HUES6 (cell line): ENCODE measurements at regions not wholly inside any gene's neighbourhood (a gene's known extent, or its start where the extent isn't known, plus 50 kb on each side); places are given as distances from the start of the nearest gene placed in this dataset.

Experiments
- H3K27ac ChIP-seq: 2 replicates; pipeline ENCODE4 v1.7.0; 2013; ENCODE audit warnings: low read depth, mild to moderate bottlenecking, low read length, inconsistent platforms
- H3K27me3 ChIP-seq: 2 replicates; pipeline ENCODE4 v1.6.1; 2013; ENCODE audit warnings: low read length; ENCODE audit not compliant: control insufficient read depth, insufficient read depth
- H3K36me3 ChIP-seq: 2 replicates; pipeline ENCODE4 v1.6.1; 2013; ENCODE audit warnings: low read length; ENCODE audit not compliant: control insufficient read depth, insufficient read depth
- H3K4me1 ChIP-seq: 2 replicates; pipeline ENCODE4 v1.6.1; 2013; ENCODE audit warnings: low read length; ENCODE audit not compliant: control insufficient read depth, insufficient read depth
- H3K4me3 ChIP-seq: 2 replicates; pipeline ENCODE4 v1.5.1; 2013; ENCODE audit warnings: low read depth, low read length
- H3K9ac ChIP-seq: one replicate; pipeline ENCODE4 v1.6.1; 2013; ENCODE audit warnings: mild to moderate bottlenecking, low read length
- H3K9me3 ChIP-seq: 2 replicates; pipeline ENCODE4 v1.6.1; 2013; ENCODE audit warnings: low read depth, low read length; ENCODE audit not compliant: control insufficient read depth, insufficient read depth

DNA sequence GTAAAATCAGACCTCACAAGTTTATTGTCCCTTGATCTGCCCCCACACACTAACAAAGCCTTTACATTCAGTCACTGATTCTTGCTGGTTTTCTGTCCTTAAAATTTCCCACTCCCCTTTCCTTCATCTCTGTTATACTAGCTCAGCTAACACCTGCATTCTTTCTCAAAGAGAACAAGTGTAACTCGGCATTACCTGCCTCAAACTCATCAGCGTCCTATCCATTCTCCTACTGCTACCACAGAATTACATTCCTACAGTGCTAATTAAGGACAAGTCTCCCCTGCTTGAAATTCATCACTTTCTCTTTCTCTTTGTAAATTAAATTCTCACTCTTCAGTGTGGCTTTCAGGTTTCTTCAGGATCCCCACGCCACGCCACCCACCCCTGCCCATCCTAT lies 773.2 kb downstream of the FRK start:
- Histone ChIP-seq H3K9ac (no peak overlapping the region), H3K4me1 (peaks cover 4% of the 10 kb centered on the region; the same call in 1 of the 2 replicates), H3K36me3 (no peaks in the 10 kb centered on the region), H3K27ac (no peak overlapping the region), H3K27me3 (no peaks in the 10 kb centered on the region), H3K9me3 (no peaks in the 10 kb centered on the region), H3K4me3 (no peak overlapping the region)

DNA sequence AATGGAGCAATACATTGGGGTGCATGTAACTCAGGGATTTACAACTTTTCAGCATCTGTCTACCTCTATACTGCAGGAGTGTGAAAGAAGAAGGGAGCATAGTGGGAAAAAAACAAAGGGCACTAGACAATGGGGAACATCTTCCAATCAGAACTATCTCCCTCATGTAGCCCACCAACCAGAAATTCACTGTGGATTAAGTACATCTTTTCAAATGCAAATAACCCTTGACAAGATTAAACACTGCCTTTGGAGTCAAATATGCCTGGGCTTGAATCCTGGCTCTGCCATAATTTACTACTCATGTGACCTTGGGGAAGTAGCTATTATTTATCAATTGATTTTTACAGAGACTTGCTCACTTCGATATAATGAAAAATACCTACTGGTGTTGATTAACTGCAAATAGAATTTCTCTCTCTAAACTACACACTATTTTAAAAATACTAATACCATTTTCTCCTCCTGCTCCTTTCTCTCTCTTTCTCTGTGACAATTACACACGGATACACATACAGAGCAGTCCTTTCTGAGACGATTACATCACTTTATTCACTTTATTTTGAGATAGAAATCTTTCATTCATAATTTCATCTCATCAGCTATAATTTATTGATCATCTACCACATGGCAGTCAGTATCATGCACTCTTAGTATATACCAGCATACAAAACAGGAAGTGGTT lies 783.7 kb downstream of the FRK start:
- no peaks in the 10 kb centered on the region for H3K36me3 ChIP-seq
- peaks cover 9% of the 10 kb centered on the region for H3K9me3 ChIP-seq
- no peaks in the 10 kb centered on the region; the same call in 1 of the 2 replicates for H3K4me1 ChIP-seq
- no peak overlapping the region for H3K4me3 ChIP-seq
- no peaks in the 10 kb centered on the region for H3K27me3 ChIP-seq
- H3K27ac ChIP-seq = no peak overlapping the region
- no peak overlapping the region for H3K9ac ChIP-seq

DNA sequence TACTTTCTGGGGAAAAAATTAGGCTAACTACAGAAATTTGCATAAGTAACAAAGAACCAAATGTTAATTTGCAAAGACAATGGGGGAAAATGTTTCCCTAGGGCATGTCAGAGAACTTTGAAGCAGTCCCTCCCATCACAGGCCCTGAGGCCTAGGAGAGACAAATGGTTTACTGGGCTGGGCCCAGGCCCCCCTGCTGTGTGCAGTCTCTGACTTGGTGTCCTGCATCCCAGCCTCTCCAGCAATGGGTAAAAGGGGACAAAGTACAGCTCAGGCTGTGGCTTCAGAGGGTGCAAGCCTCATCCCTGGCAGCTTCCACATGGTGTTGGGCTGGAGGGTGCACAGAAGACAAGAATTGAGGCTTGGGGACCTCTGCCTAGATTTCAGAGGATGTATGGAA lies 788.4 kb downstream of the FRK start:
- no peak overlapping the region for H3K9ac ChIP-seq
- H3K27me3 ChIP-seq = no peaks in the 10 kb centered on the region
- H3K27ac ChIP-seq = no peak overlapping the region
- H3K4me1 ChIP-seq = peaks cover 3% of the 10 kb centered on the region; the same call in 1 of the 2 replicates
- no peaks in the 10 kb centered on the region for H3K36me3 ChIP-seq
- peaks cover 9% of the 10 kb centered on the region for H3K9me3 ChIP-seq
- no peak overlapping the region for H3K4me3 ChIP-seq

GRCh38 chr6:115271434-115271833 lies 789.3 kb downstream of the FRK start:
- Histone ChIP-seq H3K4me1 (peaks cover 6% of the 10 kb centered on the region; the same call in 1 of the 2 replicates), H3K9me3 (peaks cover 9% of the 10 kb centered on the region), H3K27me3 (no peaks in the 10 kb centered on the region), H3K4me3 (no peak overlapping the region), H3K36me3 (no peaks in the 10 kb centered on the region), H3K9ac (no peak overlapping the region), H3K27ac (no peak overlapping the region)

- H3K4me3 ChIP-seq = no peak overlapping the region
- no peaks in the 10 kb centered on the region for H3K36me3 ChIP-seq
- H3K27ac ChIP-seq = no peak overlapping the region
- H3K4me1 ChIP-seq = peaks cover 9% of the 10 kb centered on the region; the same call in 1 of the 2 replicates
- peaks cover 9% of the 10 kb centered on the region for H3K9me3 ChIP-seq
- no peaks in the 10 kb centered on the region for H3K27me3 ChIP-seq
- H3K9ac ChIP-seq = no peak overlapping the region
Observed at GRCh38 chr6:115270953-115271352, 789.7 kb downstream of the FRK start.

GRCh38 chr6:115241373-115241772 lies 819.3 kb downstream of the FRK start:
- no peak overlapping the region for H3K4me3 ChIP-seq
- H3K27me3 ChIP-seq = no peaks in the 10 kb centered on the region
- H3K36me3 ChIP-seq = no peaks in the 10 kb centered on the region
- no peak overlapping the region for H3K27ac ChIP-seq
- H3K9me3 ChIP-seq = peaks cover 2% of the 10 kb centered on the region; the same call in 1 of the 2 replicates
- no peaks in the 10 kb centered on the region for H3K4me1 ChIP-seq
- H3K9ac ChIP-seq = no peak overlapping the region

DNA sequence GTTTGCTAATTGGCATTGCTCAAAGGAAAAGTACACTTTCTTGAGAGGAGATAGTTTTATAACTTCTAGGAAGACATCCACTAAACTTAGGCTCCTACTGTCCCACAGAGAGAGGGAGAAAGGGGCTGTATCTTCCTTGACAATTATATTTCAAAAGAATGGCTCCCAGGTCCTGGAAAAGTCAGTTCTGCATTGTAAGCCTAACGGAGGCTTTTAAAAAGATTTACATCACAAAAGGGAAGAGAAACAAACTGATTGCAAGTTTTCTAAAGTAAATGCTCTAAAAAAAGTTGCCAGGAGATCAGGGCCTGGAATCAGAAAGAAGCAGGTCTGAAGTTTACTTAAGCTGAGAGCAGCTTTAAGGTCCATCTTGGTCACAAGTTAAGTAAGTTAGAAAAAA lies 839.5 kb downstream of the FRK start:
- Histone ChIP-seq H3K4me1 (0 out of 2 replicates have a peak, but pooled peaks cover 3% of the 10 kb centered on the region), H3K27ac (no peak overlapping the region), H3K4me3 (no peak overlapping the region), H3K36me3 (no peaks in the 10 kb centered on the region), H3K9me3 (peaks cover 10% of the 10 kb centered on the region), H3K27me3 (peaks cover 74% of the 10 kb centered on the region), H3K9ac (no peak overlapping the region)

GRCh38 chr6:115220551-115221159 lies 840.0 kb downstream of the FRK start:
- Histone ChIP-seq H3K9me3 (peaks cover 10% of the 10 kb centered on the region), H3K27me3 (peaks cover 75% of the 10 kb centered on the region), H3K9ac (no peak overlapping the region), H3K4me1 (0 out of 2 replicates have a peak, but pooled peaks cover 3% of the 10 kb centered on the region), H3K4me3 (no peak overlapping the region), H3K27ac (no peak overlapping the region), H3K36me3 (no peaks in the 10 kb centered on the region)

- Histone ChIP-seq H3K36me3 (no peaks in the 10 kb centered on the region), H3K4me1 (0 out of 2 replicates have a peak, but pooled peaks cover 3% of the 10 kb centered on the region), H3K9me3 (peaks cover 10% of the 10 kb centered on the region), H3K4me3 (no peak overlapping the region), H3K27me3 (peaks cover 75% of the 10 kb centered on the region), H3K9ac (no peak overlapping the region), H3K27ac (no peak overlapping the region)
Observed at GRCh38 chr6:115219645-115220044, 841.0 kb downstream of the FRK start.

DNA sequence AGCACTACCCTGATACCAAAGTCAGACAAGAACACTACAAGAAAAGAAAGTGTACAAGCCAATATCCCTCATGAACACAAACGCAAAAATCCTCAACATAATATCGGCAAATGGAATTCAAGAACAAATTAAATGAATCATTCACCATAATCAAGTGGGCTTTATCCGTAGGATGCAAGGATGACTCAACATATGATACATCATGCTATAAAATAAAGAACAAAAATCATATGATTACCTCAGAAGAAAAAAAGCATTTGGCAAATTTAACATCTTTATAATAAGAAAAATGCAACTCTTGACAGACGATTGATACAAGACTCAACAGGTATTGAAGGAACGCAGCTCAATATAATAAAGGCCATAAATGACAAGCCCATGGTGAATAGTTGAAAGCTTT lies 843.9 kb downstream of the FRK start:
- peaks cover 4% of the 10 kb centered on the region for H3K9me3 ChIP-seq
- H3K36me3 ChIP-seq = no peaks in the 10 kb centered on the region
- H3K27me3 ChIP-seq = peaks cover 51% of the 10 kb centered on the region
- H3K27ac ChIP-seq = no peak overlapping the region
- no peak overlapping the region for H3K9ac ChIP-seq
- H3K4me1 ChIP-seq = 0 out of 2 replicates have a peak, but pooled peaks cover 3% of the 10 kb centered on the region
- no peak overlapping the region for H3K4me3 ChIP-seq

DNA sequence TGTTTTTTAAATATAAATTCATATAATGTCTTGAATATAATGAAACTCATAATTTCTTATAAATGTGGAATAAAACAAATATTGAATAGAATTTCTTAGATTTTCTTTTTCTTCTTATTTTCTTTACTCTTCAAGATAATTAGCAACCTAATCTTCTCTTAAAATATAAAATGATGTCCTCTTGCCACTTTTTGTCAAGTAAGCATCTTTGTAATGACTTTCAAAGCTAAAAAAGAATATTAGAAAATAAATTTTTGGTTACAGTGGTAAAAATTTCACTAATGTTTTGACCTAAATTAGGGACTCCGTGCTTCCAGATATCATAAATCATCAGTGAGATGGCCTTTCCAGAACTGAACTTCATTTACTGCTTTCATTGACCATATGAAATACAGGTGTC lies 846.4 kb downstream of the FRK start:
- Histone ChIP-seq H3K9ac (no peak overlapping the region), H3K27ac (no peak overlapping the region), H3K36me3 (no peaks in the 10 kb centered on the region), H3K4me3 (no peak overlapping the region), H3K9me3 (peaks cover 9% of the 10 kb centered on the region), H3K4me1 (no peaks in the 10 kb centered on the region), H3K27me3 (peaks cover 29% of the 10 kb centered on the region)
